Right renal cortex interstitium (tissue), 3 donors: ENCODE measurements at regions not wholly inside any gene's neighbourhood (a gene's known extent, or its start where the extent isn't known, plus 50 kb on each side); places are given as distances from the start of the nearest gene placed in this dataset.

Experiments
- DNase-seq, 3 donors: peaks; one replicate each; pipeline ENCODE4 v3.0.0-alpha.2; 2013; ENCODE audit warnings: low read depth in 3 of 3, low spot score in 2 of 3

GRCh38 chr17:65278050-65278819 lies 141.1 kb downstream of the RGS9 start:
- DNase-seq: no peak

GRCh38 chr17:65277576-65277975 lies 140.4 kb downstream of the RGS9 start:
- DNase-seq: no peak
